ENCODE measurements at regions not wholly inside any gene's neighbourhood (a gene's known extent, or its start where the extent isn't known, plus 50 kb on each side); places are given as distances from the start of the nearest gene placed in this dataset.

DNA sequence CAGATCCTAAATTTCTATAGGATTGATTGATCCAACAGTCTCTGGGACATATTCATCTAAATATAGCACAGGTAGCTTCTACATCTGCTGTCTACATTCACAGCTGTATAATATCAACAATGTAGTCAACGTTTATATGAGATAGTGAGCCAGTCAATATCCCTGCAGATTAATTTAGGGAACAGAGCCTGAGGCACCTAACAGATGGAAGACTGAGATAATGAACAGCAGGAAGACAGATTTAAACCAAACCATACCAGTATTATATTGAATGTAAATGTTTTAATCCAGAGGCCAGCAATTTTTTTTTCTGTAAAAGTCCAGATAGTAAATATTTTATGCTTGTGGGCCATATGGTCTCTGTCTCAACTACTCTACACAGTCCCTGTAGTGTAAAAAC, 2072.4 kb downstream of the MRPL39 start:
- Mint-ChIP-seq H3K36me3 (ENCODE audit: low read depth) (no peaks in the 10 kb centered on the region), H3K9me3 (no peaks in the 10 kb centered on the region), H3K4me3 (no peak overlapping the region), H3K4me1 (no peaks in the 10 kb centered on the region), H3K27me3 (ENCODE audit: low read depth) (no peaks in the 10 kb centered on the region), H3K27ac (no peak overlapping the region)
- TF ChIP-seq, protein P1, sequence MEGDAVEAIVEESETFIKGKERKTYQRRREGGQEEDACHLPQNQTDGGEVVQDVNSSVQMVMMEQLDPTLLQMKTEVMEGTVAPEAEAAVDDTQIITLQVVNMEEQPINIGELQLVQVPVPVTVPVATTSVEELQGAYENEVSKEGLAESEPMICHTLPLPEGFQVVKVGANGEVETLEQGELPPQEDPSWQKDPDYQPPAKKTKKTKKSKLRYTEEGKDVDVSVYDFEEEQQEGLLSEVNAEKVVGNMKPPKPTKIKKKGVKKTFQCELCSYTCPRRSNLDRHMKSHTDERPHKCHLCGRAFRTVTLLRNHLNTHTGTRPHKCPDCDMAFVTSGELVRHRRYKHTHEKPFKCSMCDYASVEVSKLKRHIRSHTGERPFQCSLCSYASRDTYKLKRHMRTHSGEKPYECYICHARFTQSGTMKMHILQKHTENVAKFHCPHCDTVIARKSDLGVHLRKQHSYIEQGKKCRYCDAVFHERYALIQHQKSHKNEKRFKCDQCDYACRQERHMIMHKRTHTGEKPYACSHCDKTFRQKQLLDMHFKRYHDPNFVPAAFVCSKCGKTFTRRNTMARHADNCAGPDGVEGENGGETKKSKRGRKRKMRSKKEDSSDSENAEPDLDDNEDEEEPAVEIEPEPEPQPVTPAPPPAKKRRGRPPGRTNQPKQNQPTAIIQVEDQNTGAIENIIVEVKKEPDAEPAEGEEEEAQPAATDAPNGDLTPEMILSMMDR (IDR thresholded peaks at IDR 0.05; ENCODE audit: unreplicated experiment in 3 of 3): no peak

GRCh38 chr21:23531444-23531843, 2075.8 kb downstream of the MRPL39 start:
- Mint-ChIP-seq H3K9me3 (no peaks in the 10 kb centered on the region), H3K27me3 (ENCODE audit: low read depth) (no peaks in the 10 kb centered on the region), H3K4me1 (no peaks in the 10 kb centered on the region), H3K27ac (no peak overlapping the region), H3K4me3 (no peak overlapping the region), H3K36me3 (ENCODE audit: low read depth) (no peaks in the 10 kb centered on the region)
- TF ChIP-seq, protein P1 (IDR thresholded peaks at IDR 0.05; ENCODE audit: unreplicated experiment in 3 of 3): no peak

GRCh38 chr21:23524685-23525084, 2082.6 kb downstream of the MRPL39 start:
- no peaks in the 10 kb centered on the region for H3K27me3 Mint-ChIP-seq (ENCODE audit: low read depth)
- H3K27ac Mint-ChIP-seq: no peak overlapping the region
- no peak overlapping the region for H3K4me3 Mint-ChIP-seq
- TF ChIP-seq, protein P1 (IDR thresholded peaks at IDR 0.05; ENCODE audit: unreplicated experiment in 3 of 3): no peak
- H3K4me1 Mint-ChIP-seq: no peaks in the 10 kb centered on the region
- no peaks in the 10 kb centered on the region for H3K36me3 Mint-ChIP-seq (ENCODE audit: low read depth)
- H3K9me3 Mint-ChIP-seq: peaks cover 3% of the 10 kb centered on the region

DNA sequence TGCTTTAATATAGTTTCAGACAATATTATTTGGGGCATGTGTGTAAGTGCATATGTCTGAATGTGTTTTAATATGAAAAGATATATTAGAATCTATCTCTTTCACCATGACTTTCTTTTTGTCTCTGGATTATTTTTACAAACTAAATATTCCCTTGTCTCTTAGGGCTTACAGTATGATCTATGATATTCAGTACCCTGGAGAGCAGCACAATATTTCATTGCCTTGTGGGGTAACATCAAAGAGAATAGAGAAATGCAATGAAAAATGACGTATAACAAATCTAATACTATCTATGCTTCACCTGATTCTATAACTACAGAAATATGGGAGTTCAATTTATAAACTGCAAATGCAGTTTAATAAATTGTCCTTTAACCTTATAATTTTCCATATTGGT, 2084.5 kb downstream of the MRPL39 start:
- Mint-ChIP-seq H3K4me3 (no peak overlapping the region), H3K27ac (no peak overlapping the region), H3K4me1 (no peaks in the 10 kb centered on the region), H3K27me3 (ENCODE audit: low read depth) (no peaks in the 10 kb centered on the region), H3K36me3 (ENCODE audit: low read depth) (no peaks in the 10 kb centered on the region), H3K9me3 (peaks cover 3% of the 10 kb centered on the region)
- TF ChIP-seq, protein P1 (IDR thresholded peaks at IDR 0.05; ENCODE audit: unreplicated experiment in 3 of 3): no peak

DNA sequence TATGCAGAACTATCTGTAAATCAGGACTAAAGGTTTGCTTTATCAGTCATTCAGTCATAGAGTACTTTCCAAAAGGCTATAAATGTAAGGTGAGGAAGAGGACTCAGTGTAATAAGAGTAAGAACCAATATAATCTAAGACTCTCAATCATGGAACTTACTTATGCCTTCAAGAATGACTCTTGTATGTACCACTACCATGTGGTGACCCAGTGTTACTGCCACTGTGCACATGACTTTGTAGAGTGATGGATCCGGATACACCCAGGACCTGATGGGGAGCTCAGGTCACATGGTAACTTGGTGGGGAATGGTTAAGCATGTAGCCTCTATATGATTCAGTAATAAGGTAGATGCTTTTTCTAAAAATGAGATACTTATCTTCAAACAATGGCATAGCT, 2099.8 kb downstream of the MRPL39 start:
- TF ChIP-seq, protein P1 (IDR thresholded peaks at IDR 0.05; ENCODE audit: unreplicated experiment in 3 of 3): no peak
- no peak overlapping the region for H3K4me3 Mint-ChIP-seq
- no peaks in the 10 kb centered on the region for H3K27me3 Mint-ChIP-seq (ENCODE audit: low read depth)
- H3K4me1 Mint-ChIP-seq: no peaks in the 10 kb centered on the region
- peaks cover 6% of the 10 kb centered on the region for H3K9me3 Mint-ChIP-seq
- H3K36me3 Mint-ChIP-seq (ENCODE audit: low read depth): no peaks in the 10 kb centered on the region
- no peak overlapping the region for H3K27ac Mint-ChIP-seq

GRCh38 chr21:23496729-23497128, 2110.6 kb downstream of the MRPL39 start:
- TF ChIP-seq, protein P1 (IDR thresholded peaks at IDR 0.05; ENCODE audit: unreplicated experiment in 3 of 3): no peak

More at GRCh38 chr21:23496729-23497128, 2110.6 kb downstream of the MRPL39 start:
- no peaks in the 10 kb centered on the region for H3K27me3 Mint-ChIP-seq (ENCODE audit: low read depth)
- H3K27ac Mint-ChIP-seq: no peak overlapping the region
- no peaks in the 10 kb centered on the region for H3K4me1 Mint-ChIP-seq
- no peak overlapping the region for H3K4me3 Mint-ChIP-seq
- H3K9me3 Mint-ChIP-seq: peaks cover 8% of the 10 kb centered on the region
- no peaks in the 10 kb centered on the region for H3K36me3 Mint-ChIP-seq (ENCODE audit: low read depth)

Measured in nephron (organoid).